Endothelial cell of umbilical vein (primary cell): ENCODE measurements at regions not wholly inside any gene's neighbourhood (a gene's known extent, or its start where the extent isn't known, plus 50 kb on each side); places are given as distances from the start of the nearest gene placed in this dataset.

Experiments used
- BruUV-seq: library from RNA; stranded (reverse); fragments of 400-500 nt; replicated peaks from 2 replicates; lab custom pipeline; 2021; lab: Mats Ljungman, UMichigan
- CTCF ChIA-PET: fragments of 300-600, 350-600 bp; sonication (Branson Sonifier 250); formaldehyde crosslinking; loops from one replicate; lab custom pipeline; 2021; ENCODE audit warnings: antibody characterized with exemption, inconsistent platforms; lab: Charles Lee
- POLR2A ChIA-PET: fragments of 300-600, 350-600 bp; sonication (Branson Sonifier 250); formaldehyde crosslinking; loops from one replicate; lab custom pipeline; 2021; ENCODE audit warnings: antibody characterized with exemption, inconsistent platforms; lab: Charles Lee
- DNase-seq: peaks from one replicate; pipeline ENCODE4 v3.0.0-alpha.2; 2011; ENCODE audit warnings: low read depth, low spot score
- FAIRE-seq: peaks from 2 replicates; lab custom pipeline; 2011; peaks lifted over from hg19 to GRCh38; lab: Jason Lieb, UNC
- H2AFZ ChIP-seq: 2 replicates; pipeline ENCODE4 v1.6.0; 2012; ENCODE audit warnings: low read depth, low read length, control low read depth, inconsistent platforms
- H3K27ac ChIP-seq: 2 replicates; pipeline ENCODE4 v1.5.1; 2011; ENCODE audit warnings: low read depth, mild to moderate bottlenecking, control low read depth, low read length, moderate library complexity; ENCODE audit not compliant: insufficient read depth
- H3K27me3 ChIP-seq, 2 experiments: 2 replicates each; pipeline versions ENCODE4 v1.6.0 to v1.6.1; 2011; ENCODE audit warnings: low read length in 2 of 2, mixed read lengths in 1 of 2; ENCODE audit not compliant: control insufficient read depth in 2 of 2, insufficient read depth in 2 of 2
- H3K36me3 ChIP-seq, 2 experiments: 2 replicates in 1 of 2; 3 replicates in 1 of 2; pipeline ENCODE4 v1.5.1; 2011; ENCODE audit warnings: low read length in 2 of 2, mild to moderate bottlenecking in 1 of 2, moderate library complexity in 1 of 2; ENCODE audit not compliant: control insufficient read depth in 2 of 2, insufficient read depth in 2 of 2; ENCODE audit errors: extremely low read depth in 1 of 2
- H3K4me1 ChIP-seq: 3 replicates; pipeline ENCODE4 v1.5.1; 2011; ENCODE audit warnings: mild to moderate bottlenecking, low read length; ENCODE audit not compliant: control insufficient read depth, insufficient read depth; ENCODE audit errors: extremely low read depth
- H3K4me2 ChIP-seq: 2 replicates; pipeline ENCODE4 v1.6.1; 2011; ENCODE audit warnings: low read length, control low read depth, mixed read lengths; ENCODE audit not compliant: insufficient read depth
- H3K4me3 ChIP-seq, 3 experiments: fragments of 200-600 bp in 1 of 3; sonication (generic), shearing (Covaris generic) in 1 of 3; replicated peaks in 1 of 3; 2 replicates each; pipeline ENCODE4 v1.5.1; 2011 to 2016; ENCODE audit warnings: control low read depth in 3 of 3, low read length in 3 of 3, mild to moderate bottlenecking in 2 of 3, inconsistent platforms in 1 of 3, low read depth in 1 of 3, moderate library complexity in 1 of 3; ENCODE audit not compliant: insufficient read depth in 1 of 3
- H3K79me2 ChIP-seq: 2 replicates; pipeline ENCODE4 v1.6.0; 2012; ENCODE audit warnings: low read length, inconsistent platforms; ENCODE audit not compliant: control insufficient read depth, insufficient read depth
- H3K9ac ChIP-seq: replicated peaks from 2 replicates; pipeline ENCODE3; 2011; ENCODE audit warnings: low read length, control low read depth; ENCODE audit not compliant: insufficient read depth; ENCODE audit errors: extremely low read depth
- H3K9me1 ChIP-seq: replicated peaks from 3 replicates; pipeline ENCODE4 v1.6.0; 2011; ENCODE audit warnings: mild to moderate bottlenecking, low read length; ENCODE audit not compliant: control insufficient read depth, insufficient read depth; ENCODE audit errors: extremely low read depth
- H3K9me3 ChIP-seq: replicated peaks from 2 replicates; pipeline ENCODE4 v1.5.1; 2012; ENCODE audit warnings: low read length, inconsistent platforms; ENCODE audit not compliant: control insufficient read depth, insufficient read depth
- H4K20me1 ChIP-seq: replicated peaks from 2 replicates; pipeline ENCODE3; 2011; ENCODE audit warnings: mild to moderate bottlenecking, low read length; ENCODE audit not compliant: control insufficient read depth, insufficient read depth; ENCODE audit errors: extremely low read depth
- CTCF ChIP-seq, 2 donors: IDR thresholded peaks; 1 replicate in 1 of 2; 2 replicates in 1 of 2; pipeline ENCODE4 v1.5.1; 2011; ENCODE audit warnings: low read length in 2 of 2, mild to moderate bottlenecking in 2 of 2, moderate library complexity in 2 of 2, control low read depth in 1 of 2, inconsistent platforms in 1 of 2, low read depth in 1 of 2; ENCODE audit not compliant: insufficient read depth in 1 of 2; ENCODE audit errors: extremely low read depth in 1 of 2
- EZH2 ChIP-seq: IDR thresholded peaks from 2 replicates; pipeline ENCODE4 v1.6.1; 2012; ENCODE audit warnings: borderline replicate concordance, low read depth, mild to moderate bottlenecking, moderate library complexity, low read length, inconsistent platforms; ENCODE audit not compliant: severe bottlenecking
- JUN ChIP-seq: IDR thresholded peaks from 2 replicates; pipeline ENCODE4 v1.6.1; 2011; ENCODE audit warnings: borderline replicate concordance, low read depth; ENCODE audit not compliant: insufficient read length, insufficient read depth
- MAX ChIP-seq: IDR thresholded peaks from 2 replicates; pipeline ENCODE4 v1.6.1; 2011; ENCODE audit not compliant: insufficient read depth, insufficient read length
- MYC ChIP-seq: IDR thresholded peaks from one replicate; pipeline ENCODE4 v1.6.1; 2011; ENCODE audit warnings: mild to moderate bottlenecking, low read depth, low read length
- POLR2A ChIP-seq: IDR thresholded peaks from 2 replicates; pipeline ENCODE4 v1.6.1; 2012; ENCODE audit warnings: low read depth, mild to moderate bottlenecking, control low read depth, low read length
- POLR2AphosphoS5 ChIP-seq: IDR thresholded peaks from 2 replicates; pipeline ENCODE4 v1.6.1; 2012; ENCODE audit warnings: low read depth, mild to moderate bottlenecking, control low read depth, low read length, moderate library complexity; ENCODE audit not compliant: insufficient read depth
- dilution Hi-C: fragments of 300-500 bp; cut with MboI; formaldehyde crosslinking; loops from one replicate; pipeline ENCODE4 v1.15.0; 2019; ENCODE audit warnings: low sequenced_read_pairs; ENCODE audit not compliant: extremely low pct_ligation_motif_present
- intact Hi-C: fragments of 100-400 bp; cut with micrococcal nuclease; formaldehyde crosslinking; loops from one replicate; pipeline ENCODE4 v1.10.0; 2022

- no peak overlapping the region for H3K4me2 ChIP-seq
- no peak overlapping the region for H3K4me3 ChIP-seq
- H4K20me1 ChIP-seq: no peaks in the 10 kb centered on the region
- ChIA-PET CTCF (no interaction called here), POLR2A (interaction anchor here (0.6 kb wide), 1 partner anchor 138 kb away, joined by 13 read pairs; no protein-coding TSS in a partner anchor)
- H3K9me1 ChIP-seq: no peaks in the 10 kb centered on the region
- intact Hi-C loops: no loop called here
- no peak for DNase-seq
- BruUV-seq: no TSS peak
- H3K27ac ChIP-seq: no peak overlapping the region
- H3K9ac ChIP-seq: no peak overlapping the region
- H3K79me2 ChIP-seq: no peaks in the 10 kb centered on the region
- dilution Hi-C loops: no loop called here
- no peaks in the 10 kb centered on the region for H3K4me1 ChIP-seq
- H2AFZ ChIP-seq: no peak overlapping the region
- H3K36me3 ChIP-seq: no peaks in the 10 kb centered on the region
- H3K27me3 ChIP-seq: no peaks in the 10 kb centered on the region
- H3K9me3 ChIP-seq: no peaks in the 10 kb centered on the region
- no peak for FAIRE-seq
- TF ChIP-seq MAX: no peak
- no peak for TF ChIP-seq POLR2AphosphoS5
- no peak for TF ChIP-seq MYC
- TF ChIP-seq CTCF (IDR thresholded peaks at IDR 0.05; ENCODE audit: extremely low read depth in 1 of 2, insufficient read depth in 1 of 2, low read depth in 1 of 2, low read length in 2 of 2): no peak
- no peak for TF ChIP-seq POLR2A
- TF ChIP-seq EZH2: no peak
- TF ChIP-seq JUN: no peak
These were observed 67.3 kb upstream of the ONECUT1 start for GRCh38 chr15:52857471-52857870.
